ENCODE measurements at regions not wholly inside any gene's neighbourhood (a gene's known extent, or its start where the extent isn't known, plus 50 kb on each side); places are given as distances from the start of the nearest gene placed in this dataset.
"Not testable (repeated sequence)": the region's sequence is repeated elsewhere in the genome, so short reads cannot be mapped to it uniquely, and the experiment has no call there.

DNA sequence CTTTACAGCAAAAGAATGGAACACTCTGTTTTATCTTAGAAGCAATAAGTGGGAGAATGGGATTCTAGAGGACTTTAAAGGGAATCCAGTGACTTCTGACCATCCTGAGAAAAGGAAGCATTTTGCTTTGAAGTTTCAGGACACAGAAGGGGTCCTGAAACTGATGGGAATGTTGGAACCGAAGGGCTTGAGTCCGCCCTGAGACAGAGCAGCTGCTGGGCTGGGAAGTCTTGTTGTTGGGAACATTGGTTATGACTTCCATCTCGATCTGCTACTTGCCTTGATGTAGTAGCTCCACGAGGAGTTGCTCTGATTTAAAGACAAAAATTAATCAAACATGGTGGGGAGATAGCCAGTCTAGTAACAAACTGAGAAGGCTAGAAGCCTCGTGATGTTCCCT is 177.6 kb downstream of the JCAD start:
- DNase-seq (ENCODE audit: low read depth in 2 of 2), result no peak

DNA sequence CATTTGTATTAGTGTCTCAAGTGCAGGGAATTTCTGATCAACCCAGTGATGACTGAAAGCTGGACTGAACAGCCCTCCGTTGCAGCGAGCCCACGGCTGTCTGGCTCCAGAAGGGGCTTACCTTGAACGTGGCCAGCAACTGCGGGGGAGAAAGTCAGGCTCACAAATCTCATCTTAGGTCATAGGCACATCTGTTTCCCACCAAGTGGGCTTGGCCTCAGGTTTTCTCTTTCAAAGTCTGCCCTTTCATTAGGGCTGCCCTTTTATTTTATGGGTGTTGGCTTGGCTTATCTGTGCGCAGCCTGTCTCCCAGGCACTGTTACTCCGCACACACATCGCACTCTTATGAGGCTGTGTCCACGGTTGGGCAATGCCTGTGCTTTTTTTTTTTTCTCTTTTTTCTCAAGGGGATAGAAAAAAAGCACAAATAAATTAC is 178.0 kb downstream of the JCAD start:
- DNase-seq (ENCODE audit: low read depth in 2 of 2), result no peak

DNA sequence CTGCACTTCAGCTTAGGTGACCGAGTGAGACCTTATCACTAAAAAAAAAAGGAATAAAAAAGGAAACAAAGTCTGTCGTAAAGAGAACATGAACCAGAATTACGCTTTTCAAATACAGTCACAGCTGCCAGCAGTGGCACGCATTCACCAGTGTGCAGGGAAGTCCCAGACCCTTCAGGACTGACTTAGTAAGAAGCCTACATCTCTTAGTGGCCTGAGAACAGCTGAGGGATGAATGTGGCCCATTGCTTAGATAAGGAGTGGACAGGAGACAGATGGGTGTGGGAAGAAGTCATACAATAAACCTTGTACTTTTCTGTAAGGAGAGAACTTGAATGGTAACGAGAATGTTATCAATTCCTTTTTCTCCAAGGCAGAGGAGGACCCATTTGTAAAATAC is 178.5 kb downstream of the JCAD start:
- DNase-seq (ENCODE audit: low read depth in 2 of 2), result no peak

DNA sequence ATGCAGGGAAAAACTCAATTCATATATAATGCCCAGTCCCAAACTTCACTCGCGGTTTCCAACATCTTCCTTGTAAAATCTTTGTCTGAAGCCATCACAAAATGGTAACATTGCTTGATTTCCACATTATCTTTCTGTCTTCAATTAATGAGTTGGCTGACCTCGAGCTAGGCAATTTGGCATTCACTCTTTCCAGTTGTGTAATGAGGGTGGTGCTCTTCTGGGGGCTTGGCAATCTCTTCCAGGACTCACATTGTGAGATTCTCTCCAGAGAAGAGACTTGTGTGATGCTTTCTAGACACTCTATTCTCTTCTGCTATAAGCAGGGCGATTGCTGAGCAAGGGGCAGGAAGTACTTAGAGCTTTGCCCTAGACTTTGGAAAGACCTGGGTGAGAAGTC is 179.5 kb downstream of the JCAD start:
- no peak for DNase-seq (ENCODE audit: low read depth in 2 of 2)

DNA sequence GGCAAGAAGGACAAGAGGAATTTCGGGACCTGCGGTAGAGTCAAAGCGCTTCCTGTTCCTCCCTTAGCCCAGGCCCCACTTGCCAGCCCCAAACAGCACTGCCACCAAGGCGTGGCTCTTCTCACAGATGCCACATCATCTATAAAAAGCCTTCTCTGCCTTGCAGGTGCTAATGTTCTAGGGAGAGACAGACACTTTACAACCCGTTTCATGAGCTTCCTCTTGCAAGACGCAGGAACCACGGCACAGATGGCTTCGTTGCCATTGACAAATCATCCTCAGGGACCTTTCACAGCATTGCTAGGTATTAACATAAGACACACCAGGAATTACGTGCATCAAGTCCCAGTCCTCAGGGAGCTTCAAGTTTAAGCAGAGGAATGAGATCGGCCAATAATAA is 180.9 kb downstream of the JCAD start:
- DNase-seq (ENCODE audit: low read depth in 2 of 2), result no peak

DNA sequence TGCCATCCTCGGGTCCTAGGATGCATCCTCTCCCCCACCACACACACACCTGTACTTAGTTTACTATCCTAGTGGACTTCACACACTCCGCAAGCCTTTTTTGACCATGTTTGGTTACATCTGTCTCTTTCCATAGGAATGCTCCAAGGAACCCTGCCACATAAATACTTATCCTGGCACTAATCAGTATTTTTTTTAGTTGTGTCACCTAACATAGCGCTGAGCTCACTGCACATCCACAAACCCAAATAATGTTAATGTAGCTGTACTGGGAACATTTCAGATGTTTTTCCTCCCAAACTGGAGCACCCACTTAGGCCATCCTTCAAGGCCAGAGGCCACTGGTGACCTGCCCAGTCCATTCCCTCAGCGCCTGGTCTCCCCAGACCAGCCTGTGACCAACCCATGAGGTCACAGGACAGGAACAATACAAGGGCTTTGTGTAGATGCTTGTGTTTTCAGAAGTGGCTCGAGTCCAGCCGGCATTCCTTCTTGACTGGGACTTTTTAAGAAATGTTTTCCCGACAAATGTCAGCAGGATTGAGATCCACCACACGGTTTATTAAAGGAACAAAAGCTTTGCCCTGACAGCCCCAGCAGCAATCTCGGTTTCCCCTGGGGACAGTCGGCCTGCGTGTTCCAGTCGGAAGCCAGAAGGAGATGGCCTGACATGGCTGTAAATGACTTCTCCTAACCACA is 181.4 kb downstream of the JCAD start:
- DNase-seq (ENCODE audit: low read depth in 2 of 2), result no peak

DNA sequence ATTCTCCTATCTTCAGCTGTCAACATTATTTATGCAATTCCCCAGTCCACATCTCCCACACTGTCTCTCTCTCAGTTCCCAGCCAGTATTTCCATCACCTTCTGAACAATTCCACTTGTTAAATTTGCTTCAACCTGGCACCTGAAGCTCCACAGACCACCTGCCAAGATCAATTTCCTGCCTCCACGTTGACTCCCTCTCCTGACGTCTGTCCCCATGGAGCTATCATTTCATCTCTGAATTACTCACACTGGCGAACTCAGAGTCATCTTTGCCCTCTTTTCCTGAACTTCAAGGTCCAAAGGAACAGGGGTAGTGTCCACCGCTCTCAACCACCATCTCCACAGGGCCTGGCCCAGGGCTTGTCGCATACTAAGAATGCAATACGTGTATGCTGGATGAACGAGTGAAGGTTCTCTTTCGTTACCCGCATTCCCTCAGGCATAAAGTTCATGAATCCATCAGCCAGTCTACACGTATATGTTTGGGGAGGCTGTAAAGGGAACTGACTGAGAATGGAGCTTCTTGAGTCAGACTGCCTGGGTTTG is 183.3 kb downstream of the JCAD start:
- no peak for DNase-seq (ENCODE audit: low read depth in 2 of 2)

DNA sequence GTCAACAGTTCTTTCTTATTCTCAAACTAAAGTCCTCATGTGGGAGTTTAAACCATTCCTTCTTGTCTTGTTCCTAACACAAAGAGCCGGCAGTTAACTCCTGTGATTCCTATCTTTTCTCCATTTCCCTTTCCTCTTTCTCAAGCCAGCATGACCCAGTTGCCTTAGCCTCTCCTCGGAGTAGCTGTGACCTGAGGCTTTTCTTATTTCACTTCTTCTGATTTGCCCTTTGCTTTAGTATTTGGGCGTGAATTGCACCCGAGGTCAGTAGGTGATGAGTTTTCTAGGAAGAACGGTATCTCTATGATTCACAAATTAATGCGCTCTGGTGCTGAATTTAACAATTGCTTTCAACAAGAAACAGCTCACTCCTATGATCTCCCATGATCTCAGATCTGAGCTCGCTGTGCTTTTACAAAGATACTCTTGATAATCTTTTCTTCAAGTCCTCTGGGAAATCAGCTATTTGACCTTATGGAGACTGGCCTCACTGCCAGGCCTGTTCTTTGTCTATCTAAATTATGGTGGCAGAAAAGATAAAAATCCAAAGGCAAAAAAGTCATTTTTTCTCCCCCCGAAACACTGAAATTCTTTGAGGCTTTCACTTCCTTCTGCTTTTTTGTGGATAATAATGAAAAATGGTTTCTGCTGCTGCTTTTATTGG is 184.6 kb downstream of the JCAD start:
- DNase-seq (ENCODE audit: low read depth in 2 of 2), result no peak

DNA sequence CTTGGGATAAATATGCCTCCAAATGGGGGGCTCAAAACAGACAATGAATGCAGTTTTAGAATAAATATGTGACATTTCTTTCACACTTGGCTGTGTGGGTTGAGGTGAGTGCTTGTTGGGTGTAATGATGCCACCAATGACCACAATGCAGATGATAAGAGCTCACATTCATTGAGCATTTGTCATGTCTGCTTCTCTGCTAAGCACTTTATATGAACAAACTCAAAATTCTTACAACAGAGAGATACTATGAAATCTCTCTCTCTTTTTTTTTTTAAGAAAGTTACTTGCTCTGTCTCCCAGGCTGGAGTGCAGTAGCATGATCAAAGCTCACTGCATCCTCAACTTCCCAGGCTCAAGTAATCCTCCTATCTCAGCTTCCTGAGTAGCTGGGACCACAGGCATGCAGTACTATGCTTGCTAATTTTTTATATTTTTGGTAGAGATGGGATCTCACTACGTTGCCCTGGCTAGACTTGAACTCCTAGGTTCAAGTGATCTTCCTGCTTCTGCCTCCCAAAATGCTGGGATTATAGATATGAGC is 185.4 kb downstream of the JCAD start:
- DNase-seq (ENCODE audit: low read depth in 2 of 2), result no peak

DNA sequence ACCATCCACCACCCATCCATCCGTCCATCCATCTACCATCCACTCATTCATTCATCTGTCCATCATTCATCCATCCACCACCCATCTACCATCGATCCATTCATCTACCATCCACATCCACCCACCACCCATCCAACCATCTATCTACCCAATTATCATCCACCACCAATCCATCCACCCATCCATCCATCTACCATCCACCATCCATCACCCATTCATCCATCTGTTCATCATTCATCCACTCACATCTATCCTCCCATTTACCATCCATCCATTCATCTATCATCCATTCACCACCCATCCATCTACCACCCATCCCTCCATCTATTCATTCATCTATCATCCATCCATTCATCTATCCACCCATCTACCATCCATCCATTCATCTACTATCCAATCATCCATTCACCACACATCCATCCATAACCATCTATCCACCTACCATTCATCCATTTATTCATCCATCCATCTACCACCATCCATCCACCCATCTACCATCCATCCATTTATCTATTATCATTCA is 188.8 kb downstream of the JCAD start:
- DNase-seq (ENCODE audit: low read depth in 2 of 2), result no peak

DNA sequence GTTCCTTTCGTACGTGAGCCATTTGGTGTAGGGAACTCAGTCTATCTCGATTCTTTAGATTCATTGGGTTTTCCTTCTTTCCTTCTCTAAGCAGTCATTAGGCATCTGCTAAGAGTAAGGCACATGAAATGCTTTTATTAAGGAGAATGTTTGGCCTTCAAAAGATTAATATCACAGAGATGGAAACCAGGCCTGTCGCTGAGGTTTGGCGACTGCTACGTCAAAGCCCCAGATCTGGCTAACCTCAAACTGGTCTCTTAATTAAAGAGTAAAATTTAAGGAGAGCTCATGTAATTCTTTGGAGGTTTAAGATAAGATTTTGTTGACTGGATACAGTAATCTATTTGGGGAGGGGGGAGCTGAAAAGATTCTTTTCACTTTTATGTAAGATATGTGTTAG is 189.8 kb downstream of the JCAD start:
- no peak for DNase-seq (ENCODE audit: low read depth in 2 of 2)

DNA sequence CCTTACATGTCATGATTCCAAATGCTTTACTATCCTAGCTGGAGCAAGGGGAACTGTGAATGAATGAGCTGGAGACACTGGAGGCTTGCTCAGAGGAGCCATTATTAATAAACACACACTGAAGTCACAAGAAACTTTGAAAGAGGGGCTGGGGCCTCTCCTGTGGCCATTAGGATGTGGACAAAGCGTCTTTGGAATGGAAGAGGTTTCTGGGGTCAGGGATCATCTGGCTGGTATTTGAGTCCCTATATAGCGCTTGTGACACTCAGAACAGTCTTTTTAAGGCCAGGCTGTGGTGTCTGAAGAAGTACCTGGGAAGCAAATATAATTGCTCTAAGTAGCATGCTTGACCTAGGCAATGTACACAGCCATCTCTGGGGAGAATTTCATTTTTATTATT is 193.0 kb downstream of the JCAD start:
- no peak for DNase-seq (ENCODE audit: low read depth in 2 of 2)

DNA sequence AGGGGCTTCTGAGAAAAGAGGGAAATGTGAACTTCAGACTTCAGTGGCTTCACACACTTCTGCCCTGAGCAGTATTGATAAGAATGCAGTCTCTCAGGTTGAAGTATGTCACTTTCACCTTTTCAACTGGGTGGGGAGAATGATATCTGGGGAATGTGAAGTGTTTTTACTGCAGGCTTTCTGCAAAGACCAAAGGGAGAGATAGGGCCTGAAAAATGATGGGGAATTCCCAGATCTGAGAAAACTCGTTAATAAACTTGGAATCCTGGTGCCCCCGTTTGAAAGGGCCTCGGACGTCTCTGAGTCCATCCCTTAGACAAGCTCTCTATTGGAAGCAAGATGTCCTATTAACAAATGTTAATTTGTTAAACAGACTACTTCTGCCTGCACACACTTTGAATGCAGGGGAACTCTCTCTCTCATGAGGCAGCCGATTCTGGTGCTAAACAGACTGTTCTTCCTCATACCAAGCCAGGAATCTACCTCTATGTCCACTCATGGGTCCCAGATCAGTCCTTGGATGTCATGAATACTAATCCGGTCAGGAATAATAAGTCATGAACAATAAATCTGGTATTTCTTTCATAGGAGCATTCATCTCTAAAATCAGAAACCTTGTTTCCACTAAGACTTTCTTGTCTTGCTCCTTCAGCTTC is 193.6 kb downstream of the JCAD start:
- no peak for DNase-seq (ENCODE audit: low read depth in 2 of 2)

DNA sequence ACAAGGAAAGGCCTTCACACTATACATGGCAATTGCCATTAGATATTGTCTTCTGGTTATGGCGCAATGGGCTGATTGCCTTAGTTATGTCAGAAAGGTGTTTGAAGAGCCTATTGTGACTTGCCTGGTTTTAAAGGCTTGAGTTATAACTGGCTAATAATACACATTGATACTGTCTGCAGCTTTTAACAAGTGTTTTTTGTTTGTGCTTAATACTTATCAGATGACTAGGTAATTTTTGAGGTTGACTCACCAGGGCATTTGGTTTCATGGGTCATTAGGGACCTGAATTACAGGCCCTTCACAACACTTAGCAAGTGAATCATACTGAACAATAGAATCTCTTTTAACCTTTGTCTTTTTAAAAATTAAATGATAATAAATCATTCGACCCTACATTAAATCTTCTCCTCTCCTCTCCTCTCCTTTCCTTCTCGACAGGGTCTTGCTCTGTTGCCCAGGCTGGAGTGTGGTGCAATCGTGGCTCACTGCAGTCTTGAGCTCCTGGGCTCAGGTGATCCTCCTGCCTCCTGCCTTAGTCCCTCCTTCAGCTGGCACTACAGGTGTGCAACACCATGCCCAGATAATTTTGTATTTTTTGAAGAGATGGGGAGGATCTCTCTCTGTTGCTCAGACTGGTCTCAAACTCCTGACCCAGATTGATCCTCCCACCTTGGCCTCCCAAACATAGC is 196.3 kb downstream of the JCAD start:
- DNase-seq (ENCODE audit: low read depth in 2 of 2), result peak; percentile 70 to 75

DNA sequence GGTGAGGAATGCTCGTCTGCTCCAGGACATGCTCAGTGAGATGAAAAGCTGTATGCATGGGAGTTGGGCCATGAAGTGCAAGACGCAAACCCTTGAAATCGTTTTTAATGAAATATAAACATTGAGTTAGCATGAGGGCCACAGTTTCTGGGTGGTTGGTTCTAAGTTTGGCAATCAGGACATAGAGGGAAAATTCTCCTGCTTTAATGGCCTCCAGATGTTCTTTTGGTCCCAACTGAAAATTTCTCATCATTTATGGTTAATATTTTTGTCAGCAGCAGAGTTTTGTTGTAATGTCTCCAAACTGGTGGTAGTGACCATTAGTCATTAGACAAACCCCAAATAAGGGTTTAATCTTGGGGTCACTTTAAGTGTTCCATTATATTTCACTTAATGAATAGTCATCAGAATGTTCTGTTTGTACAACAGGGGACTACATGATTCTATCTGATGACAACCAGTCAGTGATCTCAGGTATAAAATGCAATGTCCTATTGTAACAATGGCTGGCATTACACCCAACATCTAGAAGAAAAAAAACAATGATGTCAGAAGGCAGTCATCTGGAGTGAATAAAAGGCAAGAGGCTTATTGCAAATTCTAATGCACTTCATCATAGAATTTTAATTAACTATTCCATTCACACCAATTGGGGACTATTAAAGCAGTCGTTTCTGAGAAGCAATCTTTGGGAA is 197.4 kb downstream of the JCAD start:
- peak; percentile 87 to 90 for DNase-seq (ENCODE audit: low read depth in 2 of 2)

DNA sequence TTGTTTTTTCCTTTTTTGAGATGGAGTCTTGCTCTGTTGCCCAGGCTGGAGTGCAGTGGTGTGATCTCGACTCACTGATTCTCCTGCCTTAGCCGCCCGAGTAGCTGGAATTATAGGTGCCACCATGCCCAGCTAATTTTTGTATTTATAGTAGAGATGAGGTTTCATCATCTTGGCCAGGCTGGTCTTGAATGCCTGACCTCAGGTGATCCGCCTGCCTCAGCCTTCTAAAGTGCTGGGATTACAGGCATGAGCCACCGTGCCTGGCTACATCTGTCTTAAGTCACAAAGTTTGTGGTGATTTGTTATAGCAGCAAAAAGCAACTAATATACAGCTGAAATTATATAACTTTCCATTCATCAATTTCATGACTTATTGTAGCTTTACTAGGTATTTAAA is 198.2 kb downstream of the JCAD start:
- not testable (repeated sequence) for DNase-seq (ENCODE audit: low read depth in 2 of 2)

DNA sequence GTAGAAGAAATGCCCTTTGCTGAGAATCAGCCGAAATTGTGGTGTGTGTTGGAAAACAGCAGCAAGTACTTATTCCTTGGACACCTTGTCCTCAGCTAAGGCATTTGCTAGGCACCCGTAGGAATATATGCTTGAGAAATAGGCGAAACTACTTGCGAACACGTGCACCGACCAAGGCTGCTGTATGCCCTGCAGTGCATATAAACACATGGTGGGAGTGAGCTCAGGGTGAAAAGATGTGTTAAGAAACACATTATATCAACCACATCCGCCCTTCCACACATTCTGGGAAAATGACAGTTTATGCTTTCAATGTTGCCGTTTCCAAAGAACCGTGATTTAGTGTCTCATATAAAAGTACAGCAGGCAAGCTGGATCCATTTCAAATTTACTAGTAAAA is 199.2 kb downstream of the JCAD start:
- DNase-seq (ENCODE audit: low read depth in 2 of 2), result peak; percentile 78 to 79

DNA sequence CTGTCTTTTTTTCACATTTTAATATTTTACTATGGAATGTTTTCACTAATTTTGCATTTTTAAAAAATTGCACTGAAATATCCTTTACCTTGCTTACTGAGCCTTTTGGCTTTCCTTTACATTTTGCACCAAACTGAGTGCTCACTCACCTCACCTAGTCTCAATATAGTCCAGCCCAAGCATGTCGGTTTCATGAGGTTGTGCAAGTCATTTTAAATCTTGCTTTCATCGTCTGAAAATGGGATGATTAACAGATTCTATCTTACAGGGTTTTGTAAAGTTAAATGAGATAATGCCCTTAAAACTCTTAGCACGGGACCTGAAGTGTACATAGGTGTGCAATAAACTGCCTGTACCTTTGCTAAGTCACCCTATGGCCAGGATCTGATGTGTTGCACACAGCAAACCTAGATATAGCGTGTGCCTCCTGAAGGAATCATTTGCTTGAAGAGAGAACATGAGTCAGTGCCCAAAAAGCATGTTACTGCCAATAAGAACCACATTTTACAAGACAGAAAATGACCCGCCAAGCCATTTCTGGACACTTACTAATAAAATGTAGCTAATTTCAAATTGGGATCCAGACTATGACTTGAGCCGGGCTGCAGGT is 199.8 kb downstream of the JCAD start:
- DNase-seq (ENCODE audit: low read depth in 2 of 2), result no peak

DNA sequence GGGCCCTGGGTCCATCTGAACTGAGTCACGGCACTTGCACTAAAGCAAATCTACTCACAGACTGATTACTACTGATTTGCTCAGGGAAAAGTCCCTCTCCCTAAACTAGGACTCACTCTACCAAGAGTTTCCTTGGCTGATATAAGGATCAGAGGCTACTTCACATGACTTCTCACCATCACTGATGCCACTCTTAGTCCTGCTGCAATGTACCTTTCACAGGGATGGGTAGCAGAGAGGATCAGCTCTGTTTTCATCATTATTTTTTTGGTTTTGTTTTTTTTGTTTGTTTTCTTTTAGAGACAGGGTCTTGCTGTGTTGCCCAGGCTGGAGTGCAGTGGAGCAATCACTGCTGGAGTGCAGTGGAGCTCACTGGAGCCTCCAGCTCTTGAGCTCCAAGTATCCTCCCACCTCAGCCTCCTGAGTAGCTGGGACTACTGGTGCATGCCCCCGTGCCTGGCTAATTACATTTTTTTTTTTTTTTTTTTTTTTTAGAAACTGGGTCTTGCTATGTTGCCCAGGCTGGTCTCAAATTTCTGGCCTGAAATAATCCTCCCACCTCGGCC is 200.6 kb downstream of the JCAD start:
- DNase-seq (ENCODE audit: low read depth in 2 of 2), result no peak
